ENCODE measurements at regions not wholly inside any gene's neighbourhood (a gene's known extent, or its start where the extent isn't known, plus 50 kb on each side); places are given as distances from the start of the nearest gene placed in this dataset.

- TF ChIP-seq, protein P1, sequence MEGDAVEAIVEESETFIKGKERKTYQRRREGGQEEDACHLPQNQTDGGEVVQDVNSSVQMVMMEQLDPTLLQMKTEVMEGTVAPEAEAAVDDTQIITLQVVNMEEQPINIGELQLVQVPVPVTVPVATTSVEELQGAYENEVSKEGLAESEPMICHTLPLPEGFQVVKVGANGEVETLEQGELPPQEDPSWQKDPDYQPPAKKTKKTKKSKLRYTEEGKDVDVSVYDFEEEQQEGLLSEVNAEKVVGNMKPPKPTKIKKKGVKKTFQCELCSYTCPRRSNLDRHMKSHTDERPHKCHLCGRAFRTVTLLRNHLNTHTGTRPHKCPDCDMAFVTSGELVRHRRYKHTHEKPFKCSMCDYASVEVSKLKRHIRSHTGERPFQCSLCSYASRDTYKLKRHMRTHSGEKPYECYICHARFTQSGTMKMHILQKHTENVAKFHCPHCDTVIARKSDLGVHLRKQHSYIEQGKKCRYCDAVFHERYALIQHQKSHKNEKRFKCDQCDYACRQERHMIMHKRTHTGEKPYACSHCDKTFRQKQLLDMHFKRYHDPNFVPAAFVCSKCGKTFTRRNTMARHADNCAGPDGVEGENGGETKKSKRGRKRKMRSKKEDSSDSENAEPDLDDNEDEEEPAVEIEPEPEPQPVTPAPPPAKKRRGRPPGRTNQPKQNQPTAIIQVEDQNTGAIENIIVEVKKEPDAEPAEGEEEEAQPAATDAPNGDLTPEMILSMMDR (IDR thresholded peaks at IDR 0.05): no peak
- DNase-seq: no peak
- H3K4me1 Mint-ChIP-seq (ENCODE audit: low read depth): peaks cover 34% of the 10 kb centered on the region
- no peak overlapping the region for H3K4me3 Mint-ChIP-seq
- no peaks in the 10 kb centered on the region for H3K27me3 Mint-ChIP-seq (ENCODE audit: insufficient read depth)
- no peak overlapping the region for H3K27ac Mint-ChIP-seq
- no peaks in the 10 kb centered on the region for H3K9me3 Mint-ChIP-seq
- no peaks in the 10 kb centered on the region for H3K36me3 Mint-ChIP-seq (ENCODE audit: low read depth)
Measured at GRCh38 chr5:96062836-96063235, 101.2 kb upstream of the ELL2 start.

DNA sequence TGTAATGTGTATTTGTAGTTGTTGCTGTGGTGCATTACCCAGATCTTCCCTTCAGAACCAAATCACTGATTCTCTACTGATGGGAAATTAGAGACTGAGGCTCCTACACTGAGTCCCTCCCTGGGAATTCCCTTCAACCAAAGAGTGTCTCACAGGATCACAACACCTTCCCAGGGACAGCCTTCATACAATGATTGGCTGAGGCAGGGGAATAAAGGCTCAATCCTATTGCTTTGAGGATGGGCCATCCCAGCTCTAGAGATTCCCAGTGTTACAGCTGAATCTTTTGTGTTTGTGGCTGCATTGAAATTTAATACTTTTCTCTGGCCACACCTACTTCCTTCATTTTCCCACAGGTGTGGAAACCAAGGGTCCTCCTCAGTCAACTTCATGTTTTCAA is 96.4 kb upstream of the ELL2 start:
- H3K27ac Mint-ChIP-seq: no peak overlapping the region
- peaks cover 26% of the 10 kb centered on the region for H3K4me1 Mint-ChIP-seq (ENCODE audit: low read depth)
- H3K4me3 Mint-ChIP-seq: no peak overlapping the region
- H3K36me3 Mint-ChIP-seq (ENCODE audit: low read depth): no peaks in the 10 kb centered on the region
- H3K27me3 Mint-ChIP-seq (ENCODE audit: insufficient read depth): no peaks in the 10 kb centered on the region
- TF ChIP-seq, protein P1 (IDR thresholded peaks at IDR 0.05): no peak
- no peaks in the 10 kb centered on the region for H3K9me3 Mint-ChIP-seq
- no peak for DNase-seq

DNA sequence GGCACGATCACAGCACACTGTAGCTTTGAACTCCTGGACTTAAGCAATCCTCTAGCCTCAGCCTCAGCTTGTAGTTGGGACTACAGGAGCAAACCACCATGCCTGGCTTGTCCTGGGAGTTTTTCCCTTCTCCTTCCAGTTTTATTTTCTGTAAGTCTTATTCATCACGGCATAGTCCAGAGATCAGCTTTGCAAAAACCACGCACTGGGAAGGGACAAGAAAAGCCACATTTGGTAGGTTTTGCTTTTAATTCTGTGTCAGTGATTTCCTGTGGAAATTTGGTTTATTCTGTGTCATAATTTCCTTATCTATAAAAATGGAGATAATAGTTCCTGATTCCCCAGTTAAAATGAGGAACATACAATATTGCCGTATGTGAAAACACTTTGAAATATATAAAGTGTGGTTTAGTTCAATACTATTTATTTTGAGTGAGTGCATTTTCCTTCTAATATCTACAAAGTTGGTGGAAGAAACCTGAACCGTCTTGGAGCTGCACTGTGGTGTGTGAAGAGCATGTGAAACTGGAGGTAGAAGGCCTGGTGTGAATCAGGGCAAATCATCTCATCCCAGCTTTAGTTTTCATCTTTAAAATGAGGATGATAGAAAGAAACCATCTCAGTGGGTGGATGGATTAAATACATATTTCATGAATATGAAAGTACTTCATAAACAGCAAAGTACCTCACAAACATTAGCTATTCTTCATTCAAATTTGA is 92.8 kb upstream of the ELL2 start:
- Mint-ChIP-seq H3K4me3 (no peak overlapping the region), H3K36me3 (ENCODE audit: low read depth) (peaks cover 8% of the 10 kb centered on the region; the same call in 1 of the 2 replicates), H3K27ac (no peak overlapping the region), H3K9me3 (no peaks in the 10 kb centered on the region), H3K4me1 (ENCODE audit: low read depth) (peaks cover 26% of the 10 kb centered on the region), H3K27me3 (ENCODE audit: insufficient read depth) (no peaks in the 10 kb centered on the region)
- TF ChIP-seq, protein P1 (IDR thresholded peaks at IDR 0.05): no peak
- DNase-seq: no peak

- H3K36me3 Mint-ChIP-seq (ENCODE audit: low read depth): peaks cover 8% of the 10 kb centered on the region; the same call in 1 of the 2 replicates
- TF ChIP-seq, protein P1 (IDR thresholded peaks at IDR 0.05): no peak
- peaks cover 26% of the 10 kb centered on the region for H3K4me1 Mint-ChIP-seq (ENCODE audit: low read depth)
- H3K4me3 Mint-ChIP-seq: no peak overlapping the region
- no peaks in the 10 kb centered on the region for H3K9me3 Mint-ChIP-seq
- H3K27ac Mint-ChIP-seq: no peak overlapping the region
- DNase-seq: no peak
- no peaks in the 10 kb centered on the region for H3K27me3 Mint-ChIP-seq (ENCODE audit: insufficient read depth)
Measured at GRCh38 chr5:96053063-96053735, 91.5 kb upstream of the ELL2 start.

DNA sequence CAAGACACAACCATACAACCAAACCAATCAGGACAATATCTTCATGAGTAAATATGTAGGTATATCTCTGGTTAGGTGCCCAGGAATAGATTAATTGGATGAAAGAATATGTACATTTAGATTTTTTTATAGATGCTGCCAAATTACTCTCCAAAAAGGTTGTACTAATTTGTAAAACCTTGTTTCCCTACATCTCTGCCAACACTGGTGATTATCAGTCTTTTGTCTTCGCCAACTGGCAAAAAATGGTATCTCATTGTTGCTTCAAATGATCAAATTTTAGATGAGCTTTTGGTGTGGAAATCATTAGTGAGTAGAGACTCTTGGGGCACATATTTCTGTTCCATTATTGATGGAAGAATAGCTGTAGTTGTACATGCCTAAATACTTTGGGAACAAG is 90.7 kb upstream of the ELL2 start:
- Mint-ChIP-seq H3K27me3 (ENCODE audit: insufficient read depth) (no peaks in the 10 kb centered on the region), H3K4me3 (no peak overlapping the region), H3K9me3 (no peaks in the 10 kb centered on the region), H3K36me3 (ENCODE audit: low read depth) (peaks cover 8% of the 10 kb centered on the region; the same call in 1 of the 2 replicates), H3K4me1 (ENCODE audit: low read depth) (peaks cover 26% of the 10 kb centered on the region), H3K27ac (no peak overlapping the region)
- no peak for DNase-seq
- TF ChIP-seq, protein P1 (IDR thresholded peaks at IDR 0.05): no peak

Data from HFFc6 (cell line).